ENCODE measurements at regions not wholly inside any gene's neighbourhood (a gene's known extent, or its start where the extent isn't known, plus 50 kb on each side); places are given as distances from the start of the nearest gene placed in this dataset.

- H3K4me3 Mint-ChIP-seq = no peak overlapping the region
- no peak for ATAC-seq
- peaks cover 11% of the 10 kb centered on the region for H3K9me3 Mint-ChIP-seq
- DNase-seq (ENCODE audit: low spot score) = no peak
- no peaks in the 10 kb centered on the region for H3K4me1 Mint-ChIP-seq (ENCODE audit: low read depth in 2 of 2)
- no peak overlapping the region for H3K27ac Mint-ChIP-seq
- no peaks in the 10 kb centered on the region for H3K27me3 Mint-ChIP-seq
- no peaks in the 10 kb centered on the region for H3K36me3 Mint-ChIP-seq
Observed at GRCh38 chr5:161235569-161235968, 311.0 kb downstream of the GABRB2 start.

DNA sequence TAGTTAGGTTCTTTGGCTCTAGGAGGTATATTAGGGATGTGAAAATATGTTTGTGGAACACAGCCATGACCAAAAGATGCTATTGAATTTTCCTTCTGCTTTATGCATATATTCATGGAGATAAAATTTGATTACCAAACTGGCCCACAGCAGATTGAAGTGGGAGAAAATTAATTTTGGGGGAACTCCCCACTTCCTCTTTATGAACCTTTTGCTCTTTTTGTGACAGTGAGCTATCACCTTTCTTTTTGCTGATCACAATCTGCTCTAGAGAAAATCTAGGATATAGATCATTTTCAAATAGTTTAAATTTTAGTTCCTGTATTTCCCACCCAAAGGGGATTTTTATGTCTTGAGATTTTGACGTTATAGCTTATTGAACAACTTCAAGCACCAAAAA lies 313.0 kb downstream of the GABRB2 start:
- H3K27ac Mint-ChIP-seq = no peak overlapping the region
- no peaks in the 10 kb centered on the region for H3K36me3 Mint-ChIP-seq
- no peak for DNase-seq (ENCODE audit: low spot score)
- no peak overlapping the region for H3K4me3 Mint-ChIP-seq
- H3K9me3 Mint-ChIP-seq = peaks cover 4% of the 10 kb centered on the region
- no peaks in the 10 kb centered on the region for H3K4me1 Mint-ChIP-seq (ENCODE audit: low read depth in 2 of 2)
- no peaks in the 10 kb centered on the region for H3K27me3 Mint-ChIP-seq
- ATAC-seq = no peak

DNA sequence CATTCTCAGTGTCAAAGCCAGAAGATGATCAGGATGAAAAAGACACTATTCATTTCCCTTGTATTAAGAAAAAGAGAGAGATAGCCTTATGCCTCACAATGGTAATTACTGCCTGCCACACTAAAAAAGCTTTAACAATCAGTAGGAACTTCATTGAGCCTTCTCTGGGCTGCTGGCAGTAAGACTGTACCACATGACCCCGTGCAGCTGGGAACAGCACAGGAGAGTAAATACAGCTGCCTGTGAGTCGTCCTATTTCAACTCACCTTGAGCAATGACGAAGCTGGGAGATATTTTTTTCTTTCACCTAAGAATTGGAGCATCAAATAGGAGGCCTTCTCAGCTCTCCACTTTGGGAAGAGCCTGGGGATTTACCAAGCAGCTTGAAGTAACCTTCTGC lies 316.3 kb downstream of the GABRB2 start:
- H3K27ac Mint-ChIP-seq = no peak overlapping the region
- H3K27me3 Mint-ChIP-seq = no peaks in the 10 kb centered on the region
- no peak for ATAC-seq
- peaks cover 4% of the 10 kb centered on the region for H3K9me3 Mint-ChIP-seq
- no peaks in the 10 kb centered on the region for H3K36me3 Mint-ChIP-seq
- no peak for DNase-seq (ENCODE audit: low spot score)
- no peaks in the 10 kb centered on the region for H3K4me1 Mint-ChIP-seq (ENCODE audit: low read depth in 2 of 2)
- H3K4me3 Mint-ChIP-seq = no peak overlapping the region

- H3K27ac Mint-ChIP-seq = no peak overlapping the region
- H3K4me3 Mint-ChIP-seq = no peak overlapping the region
- H3K9me3 Mint-ChIP-seq = peaks cover 10% of the 10 kb centered on the region
- H3K4me1 Mint-ChIP-seq (ENCODE audit: low read depth in 2 of 2) = no peaks in the 10 kb centered on the region
- H3K27me3 Mint-ChIP-seq = no peaks in the 10 kb centered on the region
- no peaks in the 10 kb centered on the region for H3K36me3 Mint-ChIP-seq
- ATAC-seq = no peak
- no peak for DNase-seq (ENCODE audit: low spot score)
Observed at GRCh38 chr5:161219816-161220215, 326.7 kb downstream of the GABRB2 start.

DNA sequence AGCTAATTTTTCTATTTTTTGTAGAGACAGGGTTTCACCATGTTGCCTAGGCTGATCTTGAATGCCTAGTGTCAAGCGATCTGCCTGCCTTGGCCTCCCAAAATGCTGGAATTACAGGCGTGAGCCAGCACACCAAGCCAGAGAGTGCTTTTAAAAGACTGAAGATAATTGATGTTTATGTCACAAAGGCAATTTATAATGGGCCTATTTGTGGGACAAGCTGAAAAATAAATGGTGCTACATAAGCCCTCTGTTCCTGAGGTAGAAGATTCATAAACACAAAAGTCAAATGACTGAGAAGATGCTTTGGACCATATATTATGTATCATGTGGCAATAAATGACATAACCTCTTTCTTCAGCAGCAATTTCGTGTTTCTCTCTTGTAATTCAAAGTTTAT lies 329.6 kb downstream of the GABRB2 start:
- Mint-ChIP-seq H3K27me3 (no peaks in the 10 kb centered on the region), H3K27ac (no peak overlapping the region), H3K9me3 (peaks cover 5% of the 10 kb centered on the region), H3K4me3 (no peak overlapping the region), H3K4me1 (ENCODE audit: low read depth in 2 of 2) (no peaks in the 10 kb centered on the region), H3K36me3 (no peaks in the 10 kb centered on the region)
- DNase-seq (ENCODE audit: low spot score) (no peak), ATAC-seq (no peak)

GRCh38 chr5:161212123-161212712 lies 334.3 kb downstream of the GABRB2 start:
- H3K4me3 Mint-ChIP-seq = no peak overlapping the region
- H3K4me1 Mint-ChIP-seq (ENCODE audit: low read depth in 2 of 2) = no peaks in the 10 kb centered on the region
- no peaks in the 10 kb centered on the region for H3K27me3 Mint-ChIP-seq
- ATAC-seq (no peak), DNase-seq (ENCODE audit: low spot score) (no peak)
- H3K9me3 Mint-ChIP-seq = no peaks in the 10 kb centered on the region
- H3K36me3 Mint-ChIP-seq = no peaks in the 10 kb centered on the region
- no peak overlapping the region for H3K27ac Mint-ChIP-seq

DNA sequence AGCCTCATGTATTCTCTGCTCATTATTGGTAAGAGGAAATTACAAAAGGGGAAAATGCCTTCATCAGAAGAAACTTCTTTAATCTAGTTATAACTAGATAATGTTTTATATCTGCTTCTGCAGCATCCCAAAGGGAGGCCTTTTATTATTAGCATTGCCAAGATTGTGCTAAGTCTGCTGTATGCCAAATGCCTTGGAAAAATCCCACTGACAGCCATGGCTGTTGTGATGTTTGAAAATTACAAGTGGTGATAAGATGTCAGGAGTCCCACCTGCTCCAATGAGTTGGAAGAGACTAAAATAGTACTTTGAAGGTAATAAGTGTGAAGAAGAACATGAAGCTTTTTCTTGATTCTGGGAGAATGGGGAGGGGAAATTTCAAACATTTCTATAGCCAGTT lies 345.0 kb downstream of the GABRB2 start:
- no peak for ATAC-seq

DNA sequence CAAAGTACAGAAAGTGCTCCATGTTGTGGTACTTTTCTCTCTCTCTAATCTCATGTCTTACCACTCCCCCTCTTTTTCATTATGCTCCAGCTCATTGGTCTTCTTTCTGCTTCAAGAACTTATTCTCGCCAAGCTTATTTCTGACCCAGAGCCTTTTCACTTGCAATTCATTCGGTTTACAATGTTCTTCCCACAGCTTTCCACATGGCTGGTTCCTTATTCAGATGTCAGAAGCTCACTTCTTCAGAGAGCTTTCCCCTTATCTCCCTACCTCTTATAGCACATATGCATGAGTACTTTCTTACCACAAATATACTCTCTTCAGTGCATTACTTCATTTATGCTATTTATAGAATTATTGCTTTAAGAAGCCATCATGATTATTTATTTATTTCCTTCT lies 338.8 kb upstream of the ATP10B start:
- ATAC-seq = no peak
- peaks cover 2% of the 10 kb centered on the region for H3K9me3 Mint-ChIP-seq
- H3K4me1 Mint-ChIP-seq (ENCODE audit: low read depth in 2 of 2) = no peaks in the 10 kb centered on the region
- no peak overlapping the region for H3K4me3 Mint-ChIP-seq
- H3K27me3 Mint-ChIP-seq = no peaks in the 10 kb centered on the region
- no peak for DNase-seq (ENCODE audit: low spot score)
- no peaks in the 10 kb centered on the region for H3K36me3 Mint-ChIP-seq
- no peak overlapping the region for H3K27ac Mint-ChIP-seq

More for the DNA sequence above, 345.0 kb downstream of the GABRB2 start:
- no peaks in the 10 kb centered on the region for H3K27me3 Mint-ChIP-seq
- H3K4me1 Mint-ChIP-seq (ENCODE audit: low read depth in 2 of 2) = no peaks in the 10 kb centered on the region
- DNase-seq (ENCODE audit: low spot score) = no peak
- peaks cover 21% of the 10 kb centered on the region for H3K9me3 Mint-ChIP-seq
- H3K27ac Mint-ChIP-seq = no peak overlapping the region
- H3K4me3 Mint-ChIP-seq = no peak overlapping the region
- H3K36me3 Mint-ChIP-seq = no peaks in the 10 kb centered on the region

DNA sequence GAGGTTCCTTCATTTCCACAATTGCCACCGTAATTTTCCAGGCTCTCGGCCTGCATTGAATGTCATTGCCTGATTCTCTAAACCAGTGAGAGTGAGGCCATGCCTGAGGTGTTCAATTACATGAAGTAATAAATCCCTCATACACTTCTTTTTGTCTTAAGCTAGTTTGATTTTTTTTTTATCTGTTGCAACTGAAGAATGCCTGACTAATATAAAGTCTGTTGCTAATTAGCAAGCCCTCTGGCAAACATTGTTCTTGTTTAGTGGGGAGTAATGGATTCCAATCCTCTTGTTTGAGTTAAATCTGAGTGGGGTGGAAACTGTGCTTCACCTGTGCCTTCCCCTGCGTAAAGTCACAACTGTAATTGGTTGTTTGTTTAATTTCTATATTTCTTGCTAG lies 338.1 kb upstream of the ATP10B start:
- Mint-ChIP-seq H3K9me3 (peaks cover 5% of the 10 kb centered on the region), H3K36me3 (no peaks in the 10 kb centered on the region), H3K4me1 (ENCODE audit: low read depth in 2 of 2) (no peaks in the 10 kb centered on the region), H3K27me3 (no peaks in the 10 kb centered on the region), H3K27ac (no peak overlapping the region), H3K4me3 (no peak overlapping the region)
- DNase-seq (ENCODE audit: low spot score) (no peak), ATAC-seq (no peak)

- DNase-seq (ENCODE audit: low spot score) (no peak), ATAC-seq (no peak)
- no peaks in the 10 kb centered on the region for H3K27me3 Mint-ChIP-seq
- no peaks in the 10 kb centered on the region for H3K36me3 Mint-ChIP-seq
- no peak overlapping the region for H3K27ac Mint-ChIP-seq
- H3K9me3 Mint-ChIP-seq = peaks cover 5% of the 10 kb centered on the region
- H3K4me1 Mint-ChIP-seq (ENCODE audit: low read depth in 2 of 2) = no peaks in the 10 kb centered on the region
- no peak overlapping the region for H3K4me3 Mint-ChIP-seq
Observed at GRCh38 chr5:161189452-161189851, 337.4 kb upstream of the ATP10B start.

DNA sequence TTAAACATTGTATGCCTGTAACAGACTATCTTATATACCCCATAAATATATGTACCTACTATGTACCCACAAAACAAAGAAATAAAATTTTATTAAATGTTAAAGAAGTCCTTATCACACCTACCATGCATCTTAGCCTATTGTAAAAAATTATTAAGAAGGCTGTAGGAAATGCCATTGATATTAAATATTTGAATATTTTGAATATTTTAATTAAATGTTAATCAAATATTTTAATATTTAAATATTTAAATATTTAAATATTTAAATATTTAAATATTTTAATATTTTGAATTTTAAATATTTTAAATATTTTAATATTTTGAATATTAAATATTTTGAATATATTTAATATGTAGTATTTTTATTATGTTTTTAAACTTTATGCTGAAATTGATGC lies 331.5 kb upstream of the ATP10B start:
- ATAC-seq = no peak
- Mint-ChIP-seq H3K36me3 (no peaks in the 10 kb centered on the region), H3K4me3 (no peak overlapping the region), H3K27me3 (no peaks in the 10 kb centered on the region), H3K4me1 (ENCODE audit: low read depth in 2 of 2) (no peaks in the 10 kb centered on the region), H3K27ac (no peak overlapping the region), H3K9me3 (peaks cover 11% of the 10 kb centered on the region)
- DNase-seq (ENCODE audit: low spot score) = no peak

GRCh38 chr5:161176221-161176620 lies 324.2 kb upstream of the ATP10B start:
- no peak for DNase-seq (ENCODE audit: low spot score)
- peaks cover 7% of the 10 kb centered on the region for H3K9me3 Mint-ChIP-seq

GRCh38 chr5:161169776-161170175 lies 317.8 kb upstream of the ATP10B start:
- no peaks in the 10 kb centered on the region for H3K4me1 Mint-ChIP-seq (ENCODE audit: low read depth in 2 of 2)
- H3K36me3 Mint-ChIP-seq = no peaks in the 10 kb centered on the region
- DNase-seq (ENCODE audit: low spot score) (no peak), ATAC-seq (no peak)
- H3K4me3 Mint-ChIP-seq = no peak overlapping the region
- H3K27ac Mint-ChIP-seq = no peak overlapping the region
- no peaks in the 10 kb centered on the region for H3K27me3 Mint-ChIP-seq
- peaks cover 4% of the 10 kb centered on the region for H3K9me3 Mint-ChIP-seq

More at GRCh38 chr5:161176221-161176620, 324.2 kb upstream of the ATP10B start:
- no peaks in the 10 kb centered on the region for H3K27me3 Mint-ChIP-seq
- H3K4me3 Mint-ChIP-seq = no peak overlapping the region
- H3K27ac Mint-ChIP-seq = no peak overlapping the region
- no peak for ATAC-seq
- no peaks in the 10 kb centered on the region for H3K4me1 Mint-ChIP-seq (ENCODE audit: low read depth in 2 of 2)
- H3K36me3 Mint-ChIP-seq = no peaks in the 10 kb centered on the region

- Mint-ChIP-seq H3K36me3 (no peaks in the 10 kb centered on the region), H3K27ac (no peak overlapping the region), H3K4me3 (no peak overlapping the region), H3K9me3 (peaks cover 10% of the 10 kb centered on the region), H3K4me1 (ENCODE audit: low read depth in 2 of 2) (no peaks in the 10 kb centered on the region), H3K27me3 (no peaks in the 10 kb centered on the region)
- no peak for DNase-seq (ENCODE audit: low spot score)
- no peak for ATAC-seq
Observed at GRCh38 chr5:161167016-161167767, 315.2 kb upstream of the ATP10B start.

Data from natural killer cell treated with Interleukin-12 subunit alpha and Interleukin-12 subunit beta and Interleukin-15 and Interleukin-18, amount 100 ng/mL, for 72 hours (primary cell).